ENCODE measurements at regions not wholly inside any gene's neighbourhood (a gene's known extent, or its start where the extent isn't known, plus 50 kb on each side); places are given as distances from the start of the nearest gene placed in this dataset.

DNA sequence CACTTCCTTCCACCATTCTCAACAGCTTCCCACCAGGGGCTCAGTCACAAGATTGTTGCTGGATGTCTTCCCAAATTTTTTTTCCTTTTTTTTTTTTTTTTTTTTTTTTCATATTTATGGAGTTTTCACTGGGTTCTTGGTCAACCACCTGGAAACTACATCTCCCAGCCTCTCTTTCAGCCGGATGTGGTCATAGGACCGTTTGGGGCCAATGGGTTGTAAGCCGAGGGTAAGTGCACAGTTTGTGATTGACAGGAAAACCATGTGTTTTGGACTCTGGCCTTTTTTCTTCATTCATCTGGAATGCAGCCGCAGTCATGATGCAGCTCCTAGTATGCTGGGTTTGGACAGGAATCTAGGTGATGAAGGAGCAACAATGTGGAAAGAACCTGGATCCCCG lies 337.1 kb upstream of the FOXK1 start:
- Mint-ChIP-seq H3K4me3 (no peak overlapping the region), H3K27me3 (ENCODE audit: insufficient read depth, low read depth, poor library complexity) (peaks cover 9% of the 10 kb centered on the region), H3K27ac (no peak overlapping the region), H3K4me1 (no peaks in the 10 kb centered on the region), H3K36me3 (ENCODE audit: low read depth) (peaks cover 30% of the 10 kb centered on the region), H3K9me3 (peaks cover 97% of the 10 kb centered on the region)
- Histone ChIP-seq H4K20me1 (replicated peaks; ENCODE audit: insufficient read depth) (no peaks in the 10 kb centered on the region), H3K79me2 (replicated peaks; ENCODE audit: insufficient read depth) (no peaks in the 10 kb centered on the region), H3K9me2 (ENCODE audit: insufficient read depth) (0 out of 2 replicates have a peak, but pooled peaks cover 4% of the 10 kb centered on the region), H3K36me3 (ENCODE audit: insufficient read depth) (no peaks in the 10 kb centered on the region), H3K4me3 (no peak overlapping the region), H3F3A (replicated peaks; ENCODE audit: low read depth) (no peaks in the 10 kb centered on the region), H3K27ac (ENCODE audit: low read depth) (no peak overlapping the region), H3K27me3 (ENCODE audit: insufficient read depth) (no peaks in the 10 kb centered on the region), H3K4me1 (ENCODE audit: insufficient read depth) (no peaks in the 10 kb centered on the region), H2AFZ (no peak overlapping the region), H3K4me2 (no peak overlapping the region)
- no peak for TF ChIP-seq STAT1 (IDR thresholded peaks at IDR 0.05; ENCODE audit: unreplicated experiment)
- TF ChIP-seq EZH2phosphoT487 (IDR thresholded peaks at IDR 0.05; ENCODE audit: unreplicated experiment), result no peak
- TF ChIP-seq ZNF114 (CRISPR knock-in tag; IDR thresholded peaks at IDR 0.05), result no peak
- no peak for TF ChIP-seq NANOG (IDR thresholded peaks at IDR 0.05; ENCODE audit: borderline replicate concordance)
- TF ChIP-seq JUNB (IDR thresholded peaks at IDR 0.05; ENCODE audit: unreplicated experiment), result no peak
- no peak for TF ChIP-seq CTCF (conservative IDR thresholded peaks at IDR 0.05; ENCODE audit: low read depth in 2 of 2)
- TF ChIP-seq EZH2 (IDR thresholded peaks at IDR 0.05; ENCODE audit: low read depth, unreplicated experiment), result no peak
- TF ChIP-seq, protein P1, sequence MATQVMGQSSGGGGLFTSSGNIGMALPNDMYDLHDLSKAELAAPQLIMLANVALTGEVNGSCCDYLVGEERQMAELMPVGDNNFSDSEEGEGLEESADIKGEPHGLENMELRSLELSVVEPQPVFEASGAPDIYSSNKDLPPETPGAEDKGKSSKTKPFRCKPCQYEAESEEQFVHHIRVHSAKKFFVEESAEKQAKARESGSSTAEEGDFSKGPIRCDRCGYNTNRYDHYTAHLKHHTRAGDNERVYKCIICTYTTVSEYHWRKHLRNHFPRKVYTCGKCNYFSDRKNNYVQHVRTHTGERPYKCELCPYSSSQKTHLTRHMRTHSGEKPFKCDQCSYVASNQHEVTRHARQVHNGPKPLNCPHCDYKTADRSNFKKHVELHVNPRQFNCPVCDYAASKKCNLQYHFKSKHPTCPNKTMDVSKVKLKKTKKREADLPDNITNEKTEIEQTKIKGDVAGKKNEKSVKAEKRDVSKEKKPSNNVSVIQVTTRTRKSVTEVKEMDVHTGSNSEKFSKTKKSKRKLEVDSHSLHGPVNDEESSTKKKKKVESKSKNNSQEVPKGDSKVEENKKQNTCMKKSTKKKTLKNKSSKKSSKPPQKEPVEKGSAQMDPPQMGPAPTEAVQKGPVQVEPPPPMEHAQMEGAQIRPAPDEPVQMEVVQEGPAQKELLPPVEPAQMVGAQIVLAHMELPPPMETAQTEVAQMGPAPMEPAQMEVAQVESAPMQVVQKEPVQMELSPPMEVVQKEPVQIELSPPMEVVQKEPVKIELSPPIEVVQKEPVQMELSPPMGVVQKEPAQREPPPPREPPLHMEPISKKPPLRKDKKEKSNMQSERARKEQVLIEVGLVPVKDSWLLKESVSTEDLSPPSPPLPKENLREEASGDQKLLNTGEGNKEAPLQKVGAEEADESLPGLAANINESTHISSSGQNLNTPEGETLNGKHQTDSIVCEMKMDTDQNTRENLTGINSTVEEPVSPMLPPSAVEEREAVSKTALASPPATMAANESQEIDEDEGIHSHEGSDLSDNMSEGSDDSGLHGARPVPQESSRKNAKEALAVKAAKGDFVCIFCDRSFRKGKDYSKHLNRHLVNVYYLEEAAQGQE (IDR thresholded peaks at IDR 0.05; ENCODE audit: unreplicated experiment), result no peak
- no peak for TF ChIP-seq ZNF331 (CRISPR knock-in tag; IDR thresholded peaks at IDR 0.05; ENCODE audit: low read depth)
- ATAC-seq (no peak), DNase-seq (ENCODE audit: low spot score) (no peak)

- Histone ChIP-seq H3K27ac (ENCODE audit: low read depth) (no peak overlapping the region), H3K79me2 (replicated peaks; ENCODE audit: insufficient read depth) (no peaks in the 10 kb centered on the region), H3K27me3 (ENCODE audit: insufficient read depth) (no peaks in the 10 kb centered on the region), H3K4me3 (no peak overlapping the region), H3K4me1 (ENCODE audit: insufficient read depth) (no peaks in the 10 kb centered on the region), H4K20me1 (replicated peaks; ENCODE audit: insufficient read depth) (no peaks in the 10 kb centered on the region), H2AFZ (no peak overlapping the region), H3F3A (replicated peaks; ENCODE audit: low read depth) (no peaks in the 10 kb centered on the region), H3K4me2 (no peak overlapping the region), H3K9me2 (ENCODE audit: insufficient read depth) (no peaks in the 10 kb centered on the region), H3K36me3 (ENCODE audit: insufficient read depth) (no peaks in the 10 kb centered on the region)
- Mint-ChIP-seq H3K4me3 (no peak overlapping the region), H3K27ac (no peak overlapping the region), H3K4me1 (no peaks in the 10 kb centered on the region), H3K36me3 (ENCODE audit: low read depth) (peaks cover 22% of the 10 kb centered on the region; the same call in 2 of the 3 replicates), H3K27me3 (ENCODE audit: insufficient read depth, low read depth, poor library complexity) (no peaks in the 10 kb centered on the region), H3K9me3 (peaks cover 84% of the 10 kb centered on the region)
- DNase-seq (ENCODE audit: low spot score) (no peak), ATAC-seq (no peak)
- TF ChIP-seq JUNB (IDR thresholded peaks at IDR 0.05; ENCODE audit: unreplicated experiment) (no peak), ZNF114 (CRISPR knock-in tag; IDR thresholded peaks at IDR 0.05) (no peak), POLR2AphosphoS5 (IDR thresholded peaks at IDR 0.05; ENCODE audit: low read depth) (no peak), ZNF331 (CRISPR knock-in tag; IDR thresholded peaks at IDR 0.05; ENCODE audit: low read depth) (no peak), EZH2 (IDR thresholded peaks at IDR 0.05; ENCODE audit: low read depth, unreplicated experiment) (no peak), EZH2phosphoT487 (IDR thresholded peaks at IDR 0.05; ENCODE audit: unreplicated experiment) (no peak), CTCF (conservative IDR thresholded peaks at IDR 0.05; ENCODE audit: low read depth in 2 of 2) (no peak), NANOG (IDR thresholded peaks at IDR 0.05; ENCODE audit: borderline replicate concordance) (no peak), CREB1 (CRISPR knock-in tag; IDR thresholded peaks at IDR 0.05; ENCODE audit: low read depth) (no peak), ETS1 (IDR thresholded peaks at IDR 0.05) (no peak)
Measured at GRCh38 chr7:4352069-4352468, 330.0 kb upstream of the FOXK1 start.
